ENCODE measurements at regions not wholly inside any gene's neighbourhood (a gene's known extent, or its start where the extent isn't known, plus 50 kb on each side); places are given as distances from the start of the nearest gene placed in this dataset.

DNA sequence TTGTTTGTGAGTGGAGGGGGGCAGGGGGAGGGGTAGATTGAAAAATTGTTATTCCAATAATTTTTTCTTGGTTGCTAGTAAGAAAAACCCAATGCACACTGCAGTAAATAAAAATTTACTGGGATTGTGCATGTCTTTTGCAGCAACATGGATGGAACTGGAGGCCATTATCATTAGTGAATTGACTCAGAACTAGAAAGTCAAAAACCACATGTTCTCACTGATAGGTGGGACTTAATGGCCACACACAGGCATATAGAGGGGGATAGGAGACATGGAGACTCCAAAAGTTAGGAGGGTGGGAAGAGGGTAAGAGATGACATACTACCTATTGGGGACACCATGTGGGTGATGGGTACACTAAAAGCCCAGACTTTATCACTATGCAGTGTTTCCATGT lies 67.2 kb downstream of the BUB3 start:
- Histone ChIP-seq H3K4me1 (ENCODE audit: control insufficient read depth, extremely low read depth, insufficient read depth, low read length) (no peaks in the 10 kb centered on the region), H3K27ac (ENCODE audit: insufficient read depth, low read depth, low read length) (no peak overlapping the region), H3K9ac (replicated peaks; ENCODE audit: extremely low read depth, insufficient read depth, low read length) (no peak overlapping the region), H2AFZ (ENCODE audit: low read depth, low read length) (no peak overlapping the region), H3K79me2 (ENCODE audit: control insufficient read depth, insufficient read depth, low read length) (no peaks in the 10 kb centered on the region), H3K27me3 (ENCODE audit: control insufficient read depth in 2 of 2, insufficient read depth in 2 of 2, low read length in 2 of 2) (no peaks in the 10 kb centered on the region), H3K9me3 (replicated peaks; ENCODE audit: control insufficient read depth, insufficient read depth, low read length) (no peaks in the 10 kb centered on the region), H3K9me1 (replicated peaks; ENCODE audit: control insufficient read depth, extremely low read depth, insufficient read depth, low read length) (no peaks in the 10 kb centered on the region), H4K20me1 (replicated peaks; ENCODE audit: control insufficient read depth, extremely low read depth, insufficient read depth, low read length) (no peaks in the 10 kb centered on the region), H3K4me3 (replicated peaks in 1 of 3; ENCODE audit: insufficient read depth in 1 of 3, low read depth in 1 of 3, low read length in 3 of 3) (no peak overlapping the region), H3K4me2 (ENCODE audit: insufficient read depth, low read length) (no peak overlapping the region), H3K36me3 (ENCODE audit: control insufficient read depth in 2 of 2, extremely low read depth in 1 of 2, insufficient read depth in 2 of 2, low read length in 2 of 2) (no peaks in the 10 kb centered on the region)
- dilution Hi-C loops (cut with MboI; ENCODE audit: extremely low pct_ligation_motif_present, low sequenced_read_pairs) (no loop called here), intact Hi-C loops (cut with micrococcal nuclease) (no loop called here)
- BruUV-seq (replicated peaks), result no TSS peak
- ChIA-PET POLR2A (no interaction called here), CTCF (no interaction called here)
- TF ChIP-seq POLR2A (IDR thresholded peaks at IDR 0.05; ENCODE audit: low read depth, low read length), result no peak
- TF ChIP-seq POLR2AphosphoS5 (IDR thresholded peaks at IDR 0.05; ENCODE audit: insufficient read depth, low read depth, low read length), result no peak
- TF ChIP-seq FOS (IDR thresholded peaks at IDR 0.05; ENCODE audit: borderline replicate concordance, insufficient read depth, low read length), result no peak
- TF ChIP-seq, protein P1, sequence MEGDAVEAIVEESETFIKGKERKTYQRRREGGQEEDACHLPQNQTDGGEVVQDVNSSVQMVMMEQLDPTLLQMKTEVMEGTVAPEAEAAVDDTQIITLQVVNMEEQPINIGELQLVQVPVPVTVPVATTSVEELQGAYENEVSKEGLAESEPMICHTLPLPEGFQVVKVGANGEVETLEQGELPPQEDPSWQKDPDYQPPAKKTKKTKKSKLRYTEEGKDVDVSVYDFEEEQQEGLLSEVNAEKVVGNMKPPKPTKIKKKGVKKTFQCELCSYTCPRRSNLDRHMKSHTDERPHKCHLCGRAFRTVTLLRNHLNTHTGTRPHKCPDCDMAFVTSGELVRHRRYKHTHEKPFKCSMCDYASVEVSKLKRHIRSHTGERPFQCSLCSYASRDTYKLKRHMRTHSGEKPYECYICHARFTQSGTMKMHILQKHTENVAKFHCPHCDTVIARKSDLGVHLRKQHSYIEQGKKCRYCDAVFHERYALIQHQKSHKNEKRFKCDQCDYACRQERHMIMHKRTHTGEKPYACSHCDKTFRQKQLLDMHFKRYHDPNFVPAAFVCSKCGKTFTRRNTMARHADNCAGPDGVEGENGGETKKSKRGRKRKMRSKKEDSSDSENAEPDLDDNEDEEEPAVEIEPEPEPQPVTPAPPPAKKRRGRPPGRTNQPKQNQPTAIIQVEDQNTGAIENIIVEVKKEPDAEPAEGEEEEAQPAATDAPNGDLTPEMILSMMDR (IDR thresholded peaks at IDR 0.05; ENCODE audit: extremely low read depth in 1 of 2, insufficient read depth in 1 of 2, low read depth in 1 of 2, low read length in 2 of 2), result no peak
- TF ChIP-seq GATA2 (IDR thresholded peaks at IDR 0.05; ENCODE audit: insufficient read depth, insufficient read length, low read depth, low read length), result no peak
- no peak for TF ChIP-seq JUN (IDR thresholded peaks at IDR 0.05; ENCODE audit: borderline replicate concordance, insufficient read depth, insufficient read length, low read depth)
- TF ChIP-seq MYC (IDR thresholded peaks at IDR 0.05; ENCODE audit: low read depth, low read length), result no peak
- TF ChIP-seq, protein P2, sequence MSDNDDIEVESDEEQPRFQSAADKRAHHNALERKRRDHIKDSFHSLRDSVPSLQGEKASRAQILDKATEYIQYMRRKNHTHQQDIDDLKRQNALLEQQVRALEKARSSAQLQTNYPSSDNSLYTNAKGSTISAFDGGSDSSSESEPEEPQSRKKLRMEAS (IDR thresholded peaks at IDR 0.05; ENCODE audit: insufficient read depth, insufficient read length), result no peak
- no peak for TF ChIP-seq EZH2 (IDR thresholded peaks at IDR 0.05; ENCODE audit: borderline replicate concordance, low read depth, low read length, severe bottlenecking)
- no peak for FAIRE-seq
- DNase-seq (ENCODE audit: low read depth, low spot score), result no peak
